ENCODE measurements at regions not wholly inside any gene's neighbourhood (a gene's known extent, or its start where the extent isn't known, plus 50 kb on each side); places are given as distances from the start of the nearest gene placed in this dataset.
"Not testable (repeated sequence)": the region's sequence is repeated elsewhere in the genome, so short reads cannot be mapped to it uniquely, and the experiment has no call there.

GRCh38 chr2:58749041-58749440 lies 507.9 kb upstream of the FANCL start (continued):
- TF ChIP-seq CBX3 (IDR thresholded peaks at IDR 0.05; ENCODE audit: borderline replicate concordance, low read depth) (no peak), ZBED1 (IDR thresholded peaks at IDR 0.05; ENCODE audit: borderline replicate concordance) (no peak), SMARCA5 (IDR thresholded peaks at IDR 0.05) (no peak), SIX5 (IDR thresholded peaks at IDR 0.05; ENCODE audit: low read depth, low read length, severe bottlenecking) (no peak), YY1 (IDR thresholded peaks at IDR 0.05; ENCODE audit: low read depth, low read length) (no peak), IKZF2 (IDR thresholded peaks at IDR 0.05) (no peak), MTA2 (IDR thresholded peaks at IDR 0.05; ENCODE audit: low read depth) (no peak), YBX1 (IDR thresholded peaks at IDR 0.05) (no peak), ESRRA (IDR thresholded peaks at IDR 0.05; ENCODE audit: low read length) (no peak), RAD51 (IDR thresholded peaks at IDR 0.05) (no peak), ZNF207 (IDR thresholded peaks at IDR 0.05; ENCODE audit: borderline replicate concordance) (no peak), NFXL1 (IDR thresholded peaks at IDR 0.05; ENCODE audit: borderline replicate concordance) (no peak), SRF (IDR thresholded peaks at IDR 0.05; ENCODE audit: low read depth in 2 of 2, low read length in 2 of 2) (no peak)
- TF ChIP-seq, protein P1, sequence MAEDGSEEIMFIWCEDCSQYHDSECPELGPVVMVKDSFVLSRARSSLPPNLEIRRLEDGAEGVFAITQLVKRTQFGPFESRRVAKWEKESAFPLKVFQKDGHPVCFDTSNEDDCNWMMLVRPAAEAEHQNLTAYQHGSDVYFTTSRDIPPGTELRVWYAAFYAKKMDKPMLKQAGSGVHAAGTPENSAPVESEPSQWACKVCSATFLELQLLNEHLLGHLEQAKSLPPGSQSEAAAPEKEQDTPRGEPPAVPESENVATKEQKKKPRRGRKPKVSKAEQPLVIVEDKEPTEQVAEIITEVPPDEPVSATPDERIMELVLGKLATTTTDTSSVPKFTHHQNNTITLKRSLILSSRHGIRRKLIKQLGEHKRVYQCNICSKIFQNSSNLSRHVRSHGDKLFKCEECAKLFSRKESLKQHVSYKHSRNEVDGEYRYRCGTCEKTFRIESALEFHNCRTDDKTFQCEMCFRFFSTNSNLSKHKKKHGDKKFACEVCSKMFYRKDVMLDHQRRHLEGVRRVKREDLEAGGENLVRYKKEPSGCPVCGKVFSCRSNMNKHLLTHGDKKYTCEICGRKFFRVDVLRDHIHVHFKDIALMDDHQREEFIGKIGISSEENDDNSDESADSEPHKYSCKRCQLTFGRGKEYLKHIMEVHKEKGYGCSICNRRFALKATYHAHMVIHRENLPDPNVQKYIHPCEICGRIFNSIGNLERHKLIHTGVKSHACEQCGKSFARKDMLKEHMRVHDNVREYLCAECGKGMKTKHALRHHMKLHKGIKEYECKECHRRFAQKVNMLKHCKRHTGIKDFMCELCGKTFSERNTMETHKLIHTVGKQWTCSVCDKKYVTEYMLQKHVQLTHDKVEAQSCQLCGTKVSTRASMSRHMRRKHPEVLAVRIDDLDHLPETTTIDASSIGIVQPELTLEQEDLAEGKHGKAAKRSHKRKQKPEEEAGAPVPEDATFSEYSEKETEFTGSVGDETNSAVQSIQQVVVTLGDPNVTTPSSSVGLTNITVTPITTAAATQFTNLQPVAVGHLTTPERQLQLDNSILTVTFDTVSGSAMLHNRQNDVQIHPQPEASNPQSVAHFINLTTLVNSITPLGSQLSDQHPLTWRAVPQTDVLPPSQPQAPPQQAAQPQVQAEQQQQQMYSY (CRISPR knock-in tag; IDR thresholded peaks at IDR 0.05) = no peak

DNA sequence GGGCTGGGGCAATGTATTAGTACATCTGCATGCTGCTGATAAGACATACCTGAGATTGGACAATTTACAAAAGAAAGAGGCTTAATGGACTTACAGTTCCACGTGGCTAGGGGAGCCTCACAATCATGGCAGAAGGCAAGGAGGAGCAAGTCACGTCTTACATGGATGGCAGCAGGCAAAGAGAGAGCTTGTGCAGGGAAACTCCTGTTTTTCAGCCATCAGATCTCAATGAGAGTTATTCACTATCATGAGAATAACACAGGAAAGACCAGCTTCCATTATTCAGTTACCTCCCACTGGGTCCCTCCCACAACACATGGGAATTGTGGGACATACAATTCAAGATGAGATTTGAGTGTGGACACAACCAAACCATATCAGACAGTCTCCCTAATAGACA lies 504.2 kb upstream of the FANCL start:
- H3K4me3 ChIP-seq; H3K4me2 ChIP-seq (ENCODE audit: control insufficient read depth, insufficient read depth); POLR2A ChIA-PET; in situ Hi-C loops (cut with MboI); intact Hi-C loops (cut with micrococcal nuclease; ENCODE audit: unreplicated experiment); DNase-seq (ENCODE audit: low read depth, low spot score); FAIRE-seq; H3K27me3 ChIP-seq (replicated peaks in 1 of 2; ENCODE audit: control insufficient read depth in 2 of 2, insufficient read depth in 2 of 2, low read length in 1 of 2); CTCF ChIA-PET; RAD21 ChIA-PET (ENCODE audit: unreplicated experiment); H3K9me3 ChIP-seq (replicated peaks; ENCODE audit: control insufficient read depth, insufficient read depth, low read length); BruUV-seq (replicated peaks); H3K36me3 ChIP-seq (ENCODE audit: control insufficient read depth in 2 of 2, insufficient read depth in 2 of 2, low read length in 1 of 2); H4K20me1 ChIP-seq (ENCODE audit: control insufficient read depth, insufficient read depth); H3K4me1 ChIP-seq (ENCODE audit: control insufficient read depth, insufficient read depth, low read length); H2AFZ ChIP-seq (ENCODE audit: control insufficient read depth, low read depth, low read length); ATAC-seq; H3K9ac ChIP-seq (ENCODE audit: control insufficient read depth, insufficient read depth, low read length); SMC1A ChIA-PET (ENCODE audit: uncharacterized antibody, unreplicated experiment); H3K79me2 ChIP-seq (ENCODE audit: control insufficient read depth, insufficient read depth, low read length); H3K27ac ChIP-seq (ENCODE audit: control insufficient read depth, insufficient read depth): not testable (repeated sequence)
- WGBS (ENCODE audit: insufficient coverage, insufficient replicate concordance, low lambda C conversion rate, missing lambda C conversion rate) = 0% methylated on average over 2 of the region's 2 CpGs

All from GM12878 (cell line).